ENCODE measurements at regions not wholly inside any gene's neighbourhood (a gene's known extent, or its start where the extent isn't known, plus 50 kb on each side); places are given as distances from the start of the nearest gene placed in this dataset.
"Not testable (repeated sequence)": the region's sequence is repeated elsewhere in the genome, so short reads cannot be mapped to it uniquely, and the experiment has no call there.

GRCh38 chr12:58678753-58679152, 241.6 kb downstream of the LRIG3 start:
- in situ Hi-C loops (cut with HindIII; ENCODE audit: low pct_unique_long_range_greater_than_20kb, low sequenced_read_pairs) = no loop called here
- no peak for DNase-seq (ENCODE audit: low read depth, low spot score)

- in situ Hi-C loops (cut with HindIII; ENCODE audit: low pct_unique_long_range_greater_than_20kb, low sequenced_read_pairs) = no loop called here
- DNase-seq (ENCODE audit: low read depth, low spot score) = no peak
These were observed 238.6 kb downstream of the LRIG3 start for GRCh38 chr12:58681730-58682129.

- no peak for DNase-seq (ENCODE audit: low read depth, low spot score)
- in situ Hi-C loops (cut with HindIII; ENCODE audit: low pct_unique_long_range_greater_than_20kb, low sequenced_read_pairs) = no loop called here
These were observed 225.0 kb downstream of the LRIG3 start for GRCh38 chr12:58695263-58695662.

GRCh38 chr12:58701536-58701935, 218.8 kb downstream of the LRIG3 start:
- no peak for DNase-seq (ENCODE audit: low read depth, low spot score)
- in situ Hi-C loops (cut with HindIII; ENCODE audit: low pct_unique_long_range_greater_than_20kb, low sequenced_read_pairs) = no loop called here

- in situ Hi-C loops (cut with HindIII; ENCODE audit: low pct_unique_long_range_greater_than_20kb, low sequenced_read_pairs) = no loop called here
These were observed 216.4 kb downstream of the LRIG3 start for GRCh38 chr12:58703866-58704265.

GRCh38 chr12:58704770-58705169, 215.5 kb downstream of the LRIG3 start:
- DNase-seq (ENCODE audit: low read depth, low spot score); in situ Hi-C loops (cut with HindIII; ENCODE audit: low pct_unique_long_range_greater_than_20kb, low sequenced_read_pairs): not testable (repeated sequence)

More at GRCh38 chr12:58703866-58704265, 216.4 kb downstream of the LRIG3 start:
- DNase-seq (ENCODE audit: low read depth, low spot score) = no peak

- no peak for DNase-seq (ENCODE audit: low read depth, low spot score)
- in situ Hi-C loops (cut with HindIII; ENCODE audit: low pct_unique_long_range_greater_than_20kb, low sequenced_read_pairs) = no loop called here
These were observed 209.4 kb downstream of the LRIG3 start for GRCh38 chr12:58710901-58711300.

GRCh38 chr12:58711974-58712373, 208.3 kb downstream of the LRIG3 start:
- DNase-seq (ENCODE audit: low read depth, low spot score) = no peak
- in situ Hi-C loops (cut with HindIII; ENCODE audit: low pct_unique_long_range_greater_than_20kb, low sequenced_read_pairs) = no loop called here

GRCh38 chr12:58712976-58713375, 207.3 kb downstream of the LRIG3 start:
- in situ Hi-C loops (cut with HindIII; ENCODE audit: low pct_unique_long_range_greater_than_20kb, low sequenced_read_pairs) = no loop called here
- DNase-seq (ENCODE audit: low read depth, low spot score) = no peak

- in situ Hi-C loops (cut with HindIII; ENCODE audit: low pct_unique_long_range_greater_than_20kb, low sequenced_read_pairs) = no loop called here
- DNase-seq (ENCODE audit: low read depth, low spot score) = no peak
These were observed 201.1 kb downstream of the LRIG3 start for GRCh38 chr12:58719161-58719560.

GRCh38 chr12:58720421-58720820, 199.9 kb downstream of the LRIG3 start:
- DNase-seq (ENCODE audit: low read depth, low spot score) = no peak
- in situ Hi-C loops (cut with HindIII; ENCODE audit: low pct_unique_long_range_greater_than_20kb, low sequenced_read_pairs) = no loop called here

GRCh38 chr12:58725400-58726105, 194.8 kb downstream of the LRIG3 start:
- in situ Hi-C loops (cut with HindIII; ENCODE audit: low pct_unique_long_range_greater_than_20kb, low sequenced_read_pairs) = no loop called here
- DNase-seq (ENCODE audit: low read depth, low spot score) = no peak

- no peak for DNase-seq (ENCODE audit: low read depth, low spot score)
- in situ Hi-C loops (cut with HindIII; ENCODE audit: low pct_unique_long_range_greater_than_20kb, low sequenced_read_pairs) = no loop called here
These were observed 192.8 kb downstream of the LRIG3 start for GRCh38 chr12:58727521-58727920.

GRCh38 chr12:58728397-58728796, 191.9 kb downstream of the LRIG3 start:
- in situ Hi-C loops (cut with HindIII; ENCODE audit: low pct_unique_long_range_greater_than_20kb, low sequenced_read_pairs) = no loop called here
- DNase-seq (ENCODE audit: low read depth, low spot score) = no peak

GRCh38 chr12:58731096-58731495, 189.2 kb downstream of the LRIG3 start:
- DNase-seq (ENCODE audit: low read depth, low spot score) = no peak
- in situ Hi-C loops (cut with HindIII; ENCODE audit: low pct_unique_long_range_greater_than_20kb, low sequenced_read_pairs) = no loop called here

GRCh38 chr12:58732894-58733293, 187.4 kb downstream of the LRIG3 start:
- no peak for DNase-seq (ENCODE audit: low read depth, low spot score)
- in situ Hi-C loops (cut with HindIII; ENCODE audit: low pct_unique_long_range_greater_than_20kb, low sequenced_read_pairs) = no loop called here

- in situ Hi-C loops (cut with HindIII; ENCODE audit: low pct_unique_long_range_greater_than_20kb, low sequenced_read_pairs) = no loop called here
- DNase-seq (ENCODE audit: low read depth, low spot score) = peak; percentile 41
These were observed 179.1 kb downstream of the LRIG3 start for GRCh38 chr12:58741226-58741625.

- DNase-seq (ENCODE audit: low read depth, low spot score) = no peak
- in situ Hi-C loops (cut with HindIII; ENCODE audit: low pct_unique_long_range_greater_than_20kb, low sequenced_read_pairs) = no loop called here
These were observed 174.8 kb downstream of the LRIG3 start for GRCh38 chr12:58745348-58746125.

GRCh38 chr12:58747533-58747932, 172.8 kb downstream of the LRIG3 start:
- in situ Hi-C loops (cut with HindIII; ENCODE audit: low pct_unique_long_range_greater_than_20kb, low sequenced_read_pairs) = no loop called here
- DNase-seq (ENCODE audit: low read depth, low spot score) = no peak
